Liver (tissue), 8 donors: ENCODE measurements at regions not wholly inside any gene's neighbourhood (a gene's known extent, or its start where the extent isn't known, plus 50 kb on each side); places are given as distances from the start of the nearest gene placed in this dataset.

Experiments used
- DNase-seq: peaks from one replicate; pipeline ENCODE4 v3.0.0-alpha.2; 2017; ENCODE audit warnings: low spot score
- H3K27ac ChIP-seq, 2 donors: one replicate each; pipeline ENCODE4 v1.7.0; 2013; ENCODE audit warnings: inconsistent platforms in 2 of 2, low read length in 2 of 2, control low read depth in 1 of 2, low read depth in 1 of 2, mild to moderate bottlenecking in 1 of 2
- H3K27me3 ChIP-seq, 4 donors: one replicate each; pipeline versions ENCODE4 v1.6.1 to v1.7.0; 2013; ENCODE audit warnings: low read length in 3 of 4, inconsistent platforms in 1 of 4, mild to moderate bottlenecking in 1 of 4, moderate library complexity in 1 of 4; ENCODE audit not compliant: control insufficient read depth in 4 of 4, insufficient read depth in 4 of 4
- H3K36me3 ChIP-seq, 4 donors: one replicate each; pipeline versions ENCODE4 v1.6.1 to v1.7.0; 2013; ENCODE audit warnings: low read length in 3 of 4, mild to moderate bottlenecking in 3 of 4, low read depth in 1 of 4, moderate library complexity in 1 of 4; ENCODE audit not compliant: control insufficient read depth in 4 of 4, insufficient read depth in 3 of 4
- H3K4me1 ChIP-seq, 4 donors: one replicate each; pipeline versions ENCODE4 v1.6.1 to v1.7.0; 2013; ENCODE audit warnings: low read length in 3 of 4, mild to moderate bottlenecking in 3 of 4, moderate library complexity in 1 of 4; ENCODE audit not compliant: control insufficient read depth in 4 of 4, insufficient read depth in 4 of 4
- H3K4me3 ChIP-seq, 3 donors: one replicate each; pipeline versions ENCODE4 v1.6.1 to v1.7.0; 2013; ENCODE audit warnings: low read length in 3 of 3, control low read depth in 1 of 3, low read depth in 1 of 3, mild to moderate bottlenecking in 1 of 3
- H3K9ac ChIP-seq, 2 donors: one replicate each; pipeline ENCODE4 v1.7.0; 2013; ENCODE audit warnings: low read length in 2 of 2, mild to moderate bottlenecking in 2 of 2, moderate library complexity in 2 of 2, control low read depth in 1 of 2, low read depth in 1 of 2
- H3K9me3 ChIP-seq, 4 donors: one replicate each; pipeline versions ENCODE4 v1.6.1 to v1.7.0; 2013; ENCODE audit warnings: low read length in 3 of 4; ENCODE audit not compliant: control insufficient read depth in 4 of 4
- ATF3 ChIP-seq: IDR thresholded peaks from 2 replicates; pipeline ENCODE4 v1.6.1; 2016; ENCODE audit warnings: antibody characterized with exemption
- CTCF ChIP-seq: fragments of 150-350 bp; IDR thresholded peaks from 2 replicates; pipeline ENCODE4 v1.5.1; 2017; ENCODE audit warnings: improper control_type of control experiment, low read depth, low read length; ENCODE audit not compliant: missing input control
- EGR1 ChIP-seq, 2 donors: IDR thresholded peaks; 2 replicates each; pipeline ENCODE4 v1.6.1; 2016 to 2018; ENCODE audit warnings: antibody characterized with exemption in 2 of 2, low read depth in 2 of 2
- FOXA1 ChIP-seq: IDR thresholded peaks from 2 replicates; pipeline ENCODE4 v1.6.1; 2016; ENCODE audit warnings: antibody characterized with exemption
- FOXA2 ChIP-seq: IDR thresholded peaks from 2 replicates; pipeline ENCODE4 v1.6.1; 2016; ENCODE audit warnings: antibody characterized with exemption
- GABPA ChIP-seq, 2 donors: IDR thresholded peaks in 1 of 2; conservative IDR thresholded peaks in 1 of 2; 2 replicates each; pipeline ENCODE4 v1.6.1; 2016; ENCODE audit warnings: antibody characterized with exemption in 2 of 2, mild to moderate bottlenecking in 1 of 2, moderate library complexity in 1 of 2
- HNF4A ChIP-seq, 2 donors: conservative IDR thresholded peaks; 2 replicates each; pipeline ENCODE4 v1.6.1; 2016; ENCODE audit warnings: antibody characterized with exemption in 2 of 2, mild to moderate bottlenecking in 2 of 2
- JUND ChIP-seq, 2 donors: IDR thresholded peaks; 2 replicates each; pipeline ENCODE4 v1.6.1; 2016; ENCODE audit warnings: antibody characterized with exemption in 2 of 2
- MAX ChIP-seq: IDR thresholded peaks from 2 replicates; pipeline ENCODE4 v1.6.1; 2016; ENCODE audit warnings: antibody characterized with exemption
- NR2F2 ChIP-seq: IDR thresholded peaks from 2 replicates; pipeline ENCODE4 v1.6.1; 2016; ENCODE audit warnings: antibody characterized with exemption
- REST ChIP-seq: IDR thresholded peaks from 2 replicates; pipeline ENCODE4 v1.6.1; 2016; ENCODE audit warnings: antibody characterized with exemption, mild to moderate bottlenecking
- SP1 ChIP-seq: IDR thresholded peaks from 2 replicates; pipeline ENCODE4 v1.6.1; 2018; ENCODE audit warnings: antibody characterized with exemption, mild to moderate bottlenecking
- TAF1 ChIP-seq: conservative IDR thresholded peaks from 2 replicates; pipeline ENCODE4 v1.6.1; 2016; ENCODE audit warnings: antibody characterized with exemption, mild to moderate bottlenecking
- YY1 ChIP-seq: IDR thresholded peaks from 2 replicates; pipeline ENCODE4 v1.6.1; 2016; ENCODE audit warnings: antibody characterized with exemption, mild to moderate bottlenecking
- ZBTB33 ChIP-seq: IDR thresholded peaks from 2 replicates; pipeline ENCODE4 v1.6.1; 2016; ENCODE audit warnings: antibody characterized with exemption
- WGBS: extraction: QIAGEN DNeasy Blood & Tissue Kit; methylation state at CpG from one replicate; pipeline ENCODE4 v1.1.7; 2013; 5-methylcytosine and 5-hydroxymethylcytosine counted together
- donor health status: healthy.
- donor health status: healthy.
- donor health status: healthy.
- donor health status: healthy.
- donor health status: healthy.

GRCh38 chr14:98858561-98858960 is 413.4 kb downstream of the BCL11B start:
- Histone ChIP-seq H3K4me1 (no peaks in the 10 kb centered on the region), H3K27me3 (peaks cover 0 to 5% (median 1%) of the 10 kb centered on the region in 4 donors), H3K9me3 (no peaks in the 10 kb centered on the region), H3K9ac (no peak overlapping the region), H3K36me3 (no peaks in the 10 kb centered on the region), H3K4me3 (no peak overlapping the region), H3K27ac (no peak overlapping the region)
- 82% methylated on average over 10 of the region's 10 CpGs for WGBS
- DNase-seq = no peak
- TF ChIP-seq SP1 = no peak
- TF ChIP-seq HNF4A (conservative IDR thresholded peaks at IDR 0.05) = no peak
- TF ChIP-seq ATF3 = no peak
- TF ChIP-seq YY1 = no peak
- no peak for TF ChIP-seq MAX
- no peak for TF ChIP-seq GABPA (IDR thresholded peaks at IDR 0.05 in 1 of 2, conservative IDR thresholded peaks at IDR 0.05 in 1 of 2)

- H3K27me3 ChIP-seq = peaks cover 0 to 3% (median 0%) of the 10 kb centered on the region in 4 donors
- no peaks in the 10 kb centered on the region for H3K9me3 ChIP-seq
- no peaks in the 10 kb centered on the region for H3K36me3 ChIP-seq
- DNase-seq = no peak
- H3K9ac ChIP-seq = no peak overlapping the region
- H3K4me1 ChIP-seq = no peaks in the 10 kb centered on the region
- no peak overlapping the region for H3K4me3 ChIP-seq
- no peak overlapping the region for H3K27ac ChIP-seq
- WGBS = 66% methylated on average over 2 of the region's 2 CpGs
- TF ChIP-seq SP1 (no peak), FOXA1 (no peak), TAF1 (no peak), HNF4A (conservative IDR thresholded peaks at IDR 0.05) (no peak), REST (no peak), ZBTB33 (no peak)
Observed at GRCh38 chr14:98859301-98859700, 412.7 kb downstream of the BCL11B start.

GRCh38 chr14:98864211-98864610 is 407.8 kb downstream of the BCL11B start:
- H3K4me1 ChIP-seq = no peaks in the 10 kb centered on the region
- TF ChIP-seq ATF3 = no peak
- no peak for TF ChIP-seq EGR1 (IDR thresholded peaks at IDR 0.05; ENCODE audit: low read depth in 2 of 2)
- TF ChIP-seq FOXA2 = no peak
- no peak for TF ChIP-seq CTCF
- TF ChIP-seq JUND (IDR thresholded peaks at IDR 0.05) = no peak
- no peak for TF ChIP-seq YY1
- TF ChIP-seq NR2F2 = no peak
- 84% methylated on average over 2 of the region's 2 CpGs for WGBS

More at GRCh38 chr14:98864211-98864610, 407.8 kb downstream of the BCL11B start:
- no peaks in the 10 kb centered on the region for H3K36me3 ChIP-seq
- H3K27ac ChIP-seq = no peak overlapping the region
- H3K27me3 ChIP-seq = no peaks in the 10 kb centered on the region
- no peak for DNase-seq
- no peaks in the 10 kb centered on the region for H3K9me3 ChIP-seq
- H3K9ac ChIP-seq = no peak overlapping the region
- H3K4me3 ChIP-seq = no peak overlapping the region
